Hepatic stellate cell (primary cell): ENCODE measurements at regions not wholly inside any gene's neighbourhood (a gene's known extent, or its start where the extent isn't known, plus 50 kb on each side); places are given as distances from the start of the nearest gene placed in this dataset.

ENCODE experiments used
- DNase-seq: peaks from one replicate; pipeline ENCODE4 v3.0.0; 2011; ENCODE audit warnings: low spot score

- no peak for DNase-seq
These were observed 1574.9 kb downstream of the HACE1 start for GRCh38 chr6:103284835-103285234.

- DNase-seq, result no peak
These were observed 1579.3 kb downstream of the HACE1 start for GRCh38 chr6:103280417-103280816.

GRCh38 chr6:103277936-103278335 is 1581.8 kb downstream of the HACE1 start:
- DNase-seq, result no peak

GRCh38 chr6:103273048-103273447 is 1586.7 kb downstream of the HACE1 start:
- DNase-seq, result no peak

GRCh38 chr6:103269581-103269980 is 1590.1 kb downstream of the HACE1 start:
- no peak for DNase-seq

- no peak for DNase-seq
These were observed 1591.4 kb downstream of the HACE1 start for GRCh38 chr6:103268335-103268734.

- no peak for DNase-seq
These were observed 1595.7 kb downstream of the HACE1 start for GRCh38 chr6:103264020-103264419.

DNA sequence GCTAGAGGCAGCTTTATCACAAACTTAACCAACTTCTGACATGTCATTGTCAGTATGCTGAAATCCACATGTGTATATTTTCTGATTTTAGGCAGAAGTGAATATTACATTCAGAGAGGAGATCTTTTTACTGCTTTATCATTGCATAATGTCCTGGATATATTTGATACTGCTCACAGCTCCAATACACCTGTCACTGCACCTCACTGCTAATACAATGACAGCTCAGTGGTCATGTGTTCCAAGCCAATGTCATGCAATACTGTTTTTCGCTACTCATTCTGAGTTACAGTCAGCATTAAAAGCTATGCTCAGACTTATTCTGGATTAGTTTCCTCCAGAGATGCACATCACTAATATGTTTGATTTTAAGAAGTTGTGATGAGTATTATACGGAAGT is 1604.6 kb downstream of the HACE1 start:
- no peak for DNase-seq

DNA sequence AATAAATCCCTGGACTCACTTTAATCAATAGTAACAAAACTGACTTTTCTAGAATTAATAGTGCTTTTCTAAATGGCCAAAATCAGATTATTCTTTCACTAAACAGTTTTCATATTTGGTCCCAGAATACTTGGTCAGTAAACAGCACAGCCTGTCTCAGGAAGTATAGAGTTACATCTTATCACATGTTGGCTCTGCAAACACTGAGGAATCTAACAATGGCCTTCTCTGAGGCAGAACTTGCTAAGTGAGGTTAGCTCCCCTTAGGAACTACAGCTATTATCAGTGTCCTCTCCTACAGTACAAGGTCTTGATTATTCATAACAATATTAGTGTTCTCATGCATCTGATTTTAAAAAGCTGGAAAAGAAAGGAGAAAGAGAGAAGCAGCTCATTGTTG is 1622.8 kb downstream of the HACE1 start:
- no peak for DNase-seq

DNA sequence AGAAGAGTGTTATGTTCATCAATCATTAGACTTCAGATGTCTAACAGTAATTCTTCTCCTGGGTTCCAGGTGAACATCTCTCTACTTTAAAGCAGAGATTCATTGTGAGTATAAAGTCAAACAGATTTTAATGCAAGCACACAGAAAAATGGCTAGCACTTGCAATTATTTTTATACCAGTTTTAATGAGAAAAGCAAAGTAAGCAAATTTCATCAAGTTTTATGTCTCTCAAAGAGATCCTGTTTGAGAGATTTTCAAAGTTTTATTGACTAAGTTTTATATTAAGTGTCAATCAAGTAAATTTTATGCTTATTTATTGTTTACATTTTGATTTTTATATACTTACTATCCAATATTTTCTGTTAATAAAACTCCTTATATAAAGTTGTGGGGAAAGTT is 1628.5 kb downstream of the HACE1 start:
- DNase-seq, result no peak

GRCh38 chr6:103215847-103216246 is 1643.9 kb downstream of the HACE1 start:
- DNase-seq, result no peak

DNA sequence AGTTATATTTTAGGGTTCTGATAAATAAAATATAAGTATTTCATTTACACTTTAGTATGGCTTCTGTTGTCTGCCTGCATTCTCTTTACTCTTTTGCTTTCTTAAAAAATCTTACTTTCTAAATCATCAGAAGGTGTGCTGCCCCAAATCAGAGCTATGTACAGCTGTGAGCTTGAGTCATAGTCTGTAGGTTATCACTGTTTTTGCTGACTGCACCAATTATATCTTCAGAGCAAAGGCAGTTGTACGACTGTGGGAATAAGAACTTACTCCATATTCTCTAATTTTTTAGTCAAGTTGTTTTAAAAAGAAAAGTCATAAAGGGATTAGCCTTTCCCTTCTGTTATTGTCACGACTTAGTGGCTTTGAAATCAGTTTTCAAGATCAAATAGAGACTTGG is 1649.0 kb downstream of the HACE1 start:
- DNase-seq, result no peak

GRCh38 chr6:103198386-103198785 is 1661.3 kb downstream of the HACE1 start:
- no peak for DNase-seq

DNA sequence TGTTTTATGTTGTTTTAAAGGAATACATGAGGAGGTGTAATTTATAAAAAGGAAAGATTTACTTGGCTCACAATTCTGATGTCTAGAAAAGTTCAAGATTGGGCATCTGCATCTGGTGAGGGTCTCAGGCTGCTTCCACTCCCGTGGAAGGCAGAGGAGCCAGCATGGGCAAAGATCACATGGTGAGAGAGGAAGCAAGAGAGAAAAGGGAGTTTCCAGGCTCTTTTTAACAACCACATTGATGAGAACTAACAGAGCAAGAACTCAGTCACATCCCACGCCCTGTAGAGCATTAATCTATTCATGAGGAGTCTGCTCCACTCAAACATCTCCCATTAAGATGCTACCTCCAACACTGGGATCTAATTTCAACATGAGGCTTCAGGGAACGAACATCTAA is 1666.3 kb downstream of the HACE1 start:
- DNase-seq, result no peak

DNA sequence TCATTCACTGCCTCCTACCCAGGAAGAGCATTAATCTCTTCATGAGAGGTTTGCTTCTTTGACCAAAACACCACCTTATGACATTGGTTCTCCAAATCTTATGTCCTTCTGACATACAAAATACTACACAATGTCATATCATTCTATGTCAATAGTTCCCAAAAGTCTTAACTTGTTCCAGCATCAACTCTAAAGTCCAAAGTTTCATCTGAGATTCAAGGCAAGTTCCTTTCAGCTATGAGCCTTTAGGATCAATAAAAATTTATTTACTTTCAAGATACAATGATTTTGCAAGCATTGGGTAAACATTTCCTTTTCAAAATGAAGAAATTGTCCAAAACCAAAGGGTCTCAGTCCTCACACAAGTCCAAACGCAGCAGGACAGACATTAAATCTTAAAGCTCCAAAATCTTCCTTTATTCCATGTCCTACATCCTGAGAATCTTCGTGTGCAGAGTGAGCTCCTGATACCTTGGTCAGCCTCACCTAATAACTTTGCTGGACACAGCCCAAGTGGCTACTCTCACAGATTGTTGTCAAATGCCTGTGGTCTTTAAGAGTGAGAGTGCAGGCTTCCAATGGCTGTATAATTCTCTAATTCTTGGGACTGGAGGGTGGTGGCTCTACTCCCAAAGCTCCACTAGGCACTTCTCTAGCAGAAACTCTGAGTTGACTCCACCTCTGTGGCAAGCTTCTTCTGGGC is 1668.2 kb downstream of the HACE1 start:
- no peak for DNase-seq

DNA sequence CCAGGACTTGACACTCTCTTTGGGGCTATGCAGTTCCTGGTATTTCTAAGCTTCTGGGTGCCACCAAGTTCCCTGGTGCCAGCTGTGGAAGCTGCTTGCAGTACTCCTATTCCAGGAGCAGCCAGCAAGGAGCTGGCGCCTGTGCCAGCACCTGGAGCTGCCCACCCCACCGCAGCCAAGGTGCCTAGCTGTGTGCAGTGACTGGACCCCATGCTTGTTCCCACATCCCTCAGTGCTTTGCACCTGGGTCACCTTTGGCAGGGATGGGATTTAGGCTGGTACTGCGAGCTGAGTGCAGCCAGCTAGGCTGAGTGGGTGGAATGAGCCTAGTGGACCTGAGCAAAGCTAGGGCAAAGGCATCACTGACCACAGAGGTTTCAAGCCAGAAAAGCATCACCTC is 1674.9 kb downstream of the HACE1 start:
- no peak for DNase-seq

- DNase-seq, result no peak
These were observed 1675.8 kb downstream of the HACE1 start for GRCh38 chr6:103183831-103184411.

- no peak for DNase-seq
These were observed 1681.5 kb downstream of the HACE1 start for GRCh38 chr6:103178193-103178592.

DNA sequence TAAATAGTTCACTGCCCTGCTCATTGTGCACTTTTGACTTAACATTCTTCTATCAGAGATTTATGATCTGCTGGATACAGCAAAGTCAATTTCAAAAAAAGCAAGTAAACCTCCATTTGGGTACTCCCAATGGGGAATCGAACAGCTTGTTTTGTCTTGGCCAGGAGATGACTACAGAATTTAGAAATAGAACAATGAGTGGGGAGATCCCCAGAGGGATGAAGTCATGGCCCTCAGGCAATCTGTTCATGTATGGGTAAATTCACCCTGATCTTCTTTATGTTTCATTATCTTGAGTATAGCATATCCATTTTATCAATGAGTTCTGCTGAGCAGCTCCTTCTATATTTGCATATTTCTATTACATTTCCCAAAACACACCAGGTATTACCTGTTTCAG is 1681.9 kb downstream of the HACE1 start:
- DNase-seq, result no peak

GRCh38 chr6:103175056-103175455 is 1684.7 kb downstream of the HACE1 start:
- no peak for DNase-seq

DNA sequence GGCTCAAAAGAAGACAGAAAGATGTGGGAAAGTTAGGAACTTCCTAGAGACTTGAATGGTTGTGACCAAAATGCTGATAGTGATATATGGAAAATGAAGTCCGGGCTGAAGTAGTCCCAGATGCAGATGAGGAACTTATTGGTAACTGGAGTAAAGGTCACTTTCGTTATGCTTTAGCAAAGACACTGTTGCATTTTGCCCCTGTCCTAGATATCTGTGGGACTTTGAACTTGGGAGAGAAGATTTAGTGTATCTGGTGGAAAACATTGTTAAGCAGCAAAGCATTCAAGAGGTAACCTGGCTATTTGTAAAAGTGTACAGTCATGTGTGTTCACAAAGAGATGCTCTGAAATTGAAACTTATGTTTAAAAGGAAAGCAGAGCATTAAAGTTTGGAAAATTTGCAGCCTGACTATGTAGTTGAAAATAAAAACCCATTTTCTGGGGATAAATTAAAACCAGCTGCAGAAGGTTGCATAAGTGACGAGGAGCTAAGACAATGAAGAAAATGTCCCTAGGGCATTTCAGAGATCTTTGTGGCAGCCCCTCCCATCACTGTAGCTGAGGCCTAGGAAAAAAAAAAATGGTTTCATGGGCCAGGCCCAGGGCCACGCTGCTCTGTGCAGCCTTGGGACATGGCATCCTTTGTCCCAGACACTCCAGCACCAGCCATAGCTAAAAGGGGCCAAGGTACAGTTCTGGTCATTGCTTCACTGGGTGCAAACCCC is 1692.2 kb downstream of the HACE1 start:
- no peak for DNase-seq

GRCh38 chr6:103154779-103155572 is 1704.7 kb downstream of the HACE1 start:
- DNase-seq, result no peak

DNA sequence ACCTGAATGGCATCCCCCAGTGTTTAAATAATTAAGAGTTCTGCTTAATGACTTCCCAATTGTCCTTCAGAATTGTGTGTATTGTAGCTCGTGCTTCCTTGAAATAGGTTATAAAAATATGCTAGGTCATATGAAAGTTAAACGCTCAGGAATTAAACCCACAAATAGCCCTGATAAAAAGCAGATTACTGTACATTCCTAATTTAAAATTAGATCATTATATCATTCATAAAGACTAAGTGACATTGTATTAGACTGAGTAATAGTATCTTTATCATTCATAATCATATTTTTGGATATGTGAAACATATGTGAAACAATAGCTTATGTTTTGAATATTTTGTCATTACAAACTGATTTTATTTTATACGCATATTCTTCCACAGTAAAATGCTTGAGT is 1706.7 kb downstream of the HACE1 start:
- no peak for DNase-seq
